ES-I3 (cell line): ENCODE measurements at regions not wholly inside any gene's neighbourhood (a gene's known extent, or its start where the extent isn't known, plus 50 kb on each side); places are given as distances from the start of the nearest gene placed in this dataset.

ENCODE experiments used
- H3K36me3 ChIP-seq: 2 replicates; pipeline ENCODE4 v1.6.1; 2013; ENCODE audit warnings: mild to moderate bottlenecking, low read length, control low read depth, moderate library complexity; ENCODE audit not compliant: insufficient read depth
- H3K4me1 ChIP-seq: 2 replicates; pipeline ENCODE4 v1.6.1; 2013; ENCODE audit warnings: mild to moderate bottlenecking, control low read depth, low read length; ENCODE audit not compliant: insufficient read depth
- H3K9ac ChIP-seq: 2 replicates; pipeline ENCODE4 v1.6.1; 2013; ENCODE audit warnings: low read depth, mild to moderate bottlenecking, low read length, moderate library complexity
- H3K9me3 ChIP-seq: 2 replicates; pipeline ENCODE4 v1.6.1; 2013; ENCODE audit warnings: mild to moderate bottlenecking, low read length, moderate library complexity; ENCODE audit not compliant: control insufficient read depth, insufficient read depth

DNA sequence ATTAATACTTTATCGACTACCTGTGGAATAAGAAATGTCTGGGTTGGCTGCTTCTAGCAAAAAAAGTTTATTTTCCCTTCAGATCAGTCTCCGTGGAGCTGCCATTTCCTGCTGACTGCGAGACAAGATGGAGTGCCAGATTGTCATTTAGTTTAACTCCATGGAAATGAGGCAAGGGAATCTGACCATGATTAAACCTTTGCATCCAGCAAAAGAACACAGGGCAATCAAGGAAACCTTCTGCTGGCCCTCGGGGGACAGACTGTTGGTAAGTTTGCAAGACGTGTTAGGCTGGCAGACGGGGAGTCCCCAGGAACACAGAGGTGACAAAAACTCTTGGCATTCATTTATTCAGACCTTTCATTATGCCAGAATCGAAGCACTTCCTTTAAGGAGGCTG lies 52.2 kb upstream of the SPACA1 start:
- Histone ChIP-seq H3K9me3 (no peaks in the 10 kb centered on the region), H3K4me1 (peaks cover 2% of the 10 kb centered on the region; the same call in 1 of the 2 replicates), H3K9ac (no peak overlapping the region), H3K36me3 (no peaks in the 10 kb centered on the region)

DNA sequence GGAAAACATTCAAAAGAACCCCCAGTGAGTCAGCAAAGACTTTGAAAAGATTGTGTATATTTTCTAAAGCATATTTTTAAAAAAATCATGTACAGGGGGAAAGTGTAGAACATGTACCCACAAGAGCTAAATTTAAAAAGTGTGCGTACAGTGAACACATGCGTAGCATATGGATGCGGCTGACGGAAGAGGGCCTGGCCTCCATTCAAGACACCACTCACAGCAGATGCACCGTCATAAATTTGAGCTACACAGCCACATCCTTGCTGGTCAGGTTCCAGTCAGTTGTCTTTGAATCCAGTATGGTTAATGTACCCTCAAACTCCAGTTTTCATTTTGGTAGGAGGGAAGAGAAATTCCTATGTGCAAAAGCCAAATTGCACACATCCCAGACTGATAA lies 54.3 kb upstream of the SPACA1 start:
- peaks cover 2% of the 10 kb centered on the region; the same call in 1 of the 2 replicates for H3K4me1 ChIP-seq
- H3K36me3 ChIP-seq: no peaks in the 10 kb centered on the region
- no peak overlapping the region for H3K9ac ChIP-seq
- H3K9me3 ChIP-seq: no peaks in the 10 kb centered on the region

DNA sequence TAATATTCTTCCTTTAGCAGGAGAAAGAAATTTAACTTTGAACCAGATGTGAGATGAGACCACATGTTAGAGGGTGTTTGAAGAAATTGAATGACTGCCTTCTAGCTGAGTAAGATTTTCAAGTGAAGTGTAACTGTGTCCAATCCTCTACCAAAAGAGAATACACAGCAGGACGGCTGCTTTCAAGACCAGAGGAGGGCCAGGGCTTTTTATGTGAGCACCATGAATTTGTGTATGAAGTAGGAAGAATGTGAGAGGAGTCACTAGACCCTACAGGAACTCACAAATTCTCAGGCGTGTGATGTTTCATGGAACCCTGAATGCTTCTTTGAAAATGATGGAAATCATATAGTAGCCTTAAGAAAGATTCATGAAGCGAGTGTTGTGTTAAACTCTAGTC lies 56.8 kb upstream of the SPACA1 start:
- Histone ChIP-seq H3K36me3 (no peaks in the 10 kb centered on the region), H3K9me3 (no peaks in the 10 kb centered on the region), H3K4me1 (peaks cover 2% of the 10 kb centered on the region; the same call in 1 of the 2 replicates), H3K9ac (no peak overlapping the region)

DNA sequence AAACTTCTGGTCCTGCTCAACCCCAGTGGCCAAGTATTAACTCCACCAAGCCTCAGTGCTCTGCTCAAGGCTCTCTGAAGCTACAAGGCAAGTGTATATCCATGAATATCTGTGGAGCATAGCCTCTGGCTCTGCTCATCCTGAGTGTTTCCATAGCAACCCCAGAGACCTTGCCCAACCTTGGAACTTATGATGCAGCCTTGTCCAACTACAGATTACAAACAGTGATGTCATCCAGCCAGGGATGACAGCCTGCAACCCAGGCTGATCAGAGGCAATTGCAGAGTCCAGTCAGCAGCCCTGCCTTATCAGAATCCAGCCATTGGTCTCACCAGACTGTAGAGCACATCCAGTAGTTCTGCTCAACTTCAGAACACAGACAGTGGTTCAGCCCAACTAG lies 65.5 kb upstream of the SPACA1 start:
- H3K36me3 ChIP-seq: no peaks in the 10 kb centered on the region
- no peak overlapping the region for H3K9ac ChIP-seq
- no peaks in the 10 kb centered on the region for H3K9me3 ChIP-seq
- H3K4me1 ChIP-seq: no peaks in the 10 kb centered on the region

DNA sequence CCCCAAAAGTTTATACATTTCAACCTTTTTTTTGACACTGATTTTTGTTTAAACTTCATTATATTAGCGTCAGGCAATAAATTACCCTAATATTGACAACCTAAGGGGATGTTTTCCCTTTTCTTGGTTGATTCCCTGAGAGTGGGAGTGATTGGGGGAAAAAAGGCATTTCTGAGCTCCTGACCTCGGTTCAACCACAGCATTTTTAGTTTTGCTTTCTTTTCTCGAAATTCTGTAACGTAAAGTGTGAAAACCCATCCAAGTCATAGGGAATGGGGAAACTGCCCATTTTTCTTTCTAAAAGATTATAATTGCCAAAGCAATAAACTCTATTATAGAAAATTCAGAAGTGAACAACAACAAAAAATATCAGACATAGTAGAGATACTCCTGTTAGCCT lies 67.9 kb upstream of the SPACA1 start:
- H3K4me1 ChIP-seq: no peaks in the 10 kb centered on the region
- H3K36me3 ChIP-seq: no peaks in the 10 kb centered on the region
- no peak overlapping the region for H3K9ac ChIP-seq
- H3K9me3 ChIP-seq: no peaks in the 10 kb centered on the region

DNA sequence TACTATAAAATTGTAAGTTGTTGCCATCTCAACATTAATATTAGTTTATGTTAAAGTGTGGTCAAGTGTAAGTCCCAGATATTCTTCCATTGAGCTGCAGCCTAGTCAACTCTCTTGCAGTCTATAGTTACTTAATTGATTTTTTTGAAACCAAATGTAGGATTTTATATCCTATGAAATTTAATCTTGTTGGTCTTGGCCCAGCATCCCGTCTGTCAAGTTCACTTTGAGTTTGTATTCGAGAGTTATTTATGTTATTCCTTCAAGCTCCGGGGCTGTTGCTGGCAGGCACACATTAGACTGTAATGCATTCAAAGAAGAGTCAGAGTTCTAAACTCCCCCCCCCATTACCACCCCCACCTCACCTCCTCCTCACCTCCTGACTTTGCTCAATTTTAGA lies 71.0 kb upstream of the SPACA1 start:
- no peaks in the 10 kb centered on the region for H3K4me1 ChIP-seq
- H3K9ac ChIP-seq: no peak overlapping the region
- no peaks in the 10 kb centered on the region for H3K36me3 ChIP-seq
- H3K9me3 ChIP-seq: no peaks in the 10 kb centered on the region

DNA sequence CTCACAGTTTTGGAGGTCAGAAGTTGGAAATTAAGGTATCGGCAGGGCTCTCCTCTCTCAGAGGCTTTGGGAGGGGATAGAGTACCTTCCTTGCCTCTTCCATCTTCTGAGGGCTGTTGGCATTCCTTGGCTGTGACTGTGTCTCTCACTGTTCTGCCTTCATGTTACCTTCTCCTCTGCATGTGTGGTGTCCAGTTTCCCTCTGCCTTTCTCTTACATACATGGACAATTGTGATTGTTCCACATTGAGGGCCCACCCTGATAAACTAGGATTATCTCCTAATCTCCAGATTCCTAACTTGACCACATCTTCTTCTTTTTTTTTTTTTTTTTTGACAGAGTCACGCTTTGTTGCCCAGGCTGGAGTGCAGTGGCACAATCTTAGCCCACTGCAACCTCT lies 72.1 kb upstream of the SPACA1 start:
- H3K9me3 ChIP-seq: no peaks in the 10 kb centered on the region
- no peaks in the 10 kb centered on the region for H3K4me1 ChIP-seq
- H3K9ac ChIP-seq: no peak overlapping the region
- no peaks in the 10 kb centered on the region for H3K36me3 ChIP-seq

DNA sequence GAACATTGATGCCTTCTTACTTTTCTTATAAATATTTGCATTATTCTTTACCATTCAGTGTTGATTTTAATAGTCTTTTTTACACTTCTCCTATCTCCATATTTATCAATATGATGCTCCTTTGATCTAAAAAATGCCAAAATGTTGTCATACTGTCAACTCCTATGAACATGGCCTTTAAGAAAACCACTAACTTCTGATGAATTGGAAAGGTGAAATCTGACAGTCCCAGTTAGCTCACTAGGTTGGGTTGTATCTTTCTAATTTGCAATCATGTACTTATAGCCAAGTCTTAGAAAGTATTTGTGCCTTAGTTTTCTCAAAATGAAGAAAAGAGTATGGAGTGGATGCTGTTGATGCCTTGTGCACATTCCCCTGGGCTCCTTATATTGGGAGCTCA lies 75.4 kb upstream of the SPACA1 start:
- Histone ChIP-seq H3K9me3 (no peaks in the 10 kb centered on the region), H3K9ac (no peak overlapping the region), H3K4me1 (peaks cover 6% of the 10 kb centered on the region; the same call in 1 of the 2 replicates), H3K36me3 (no peaks in the 10 kb centered on the region)

DNA sequence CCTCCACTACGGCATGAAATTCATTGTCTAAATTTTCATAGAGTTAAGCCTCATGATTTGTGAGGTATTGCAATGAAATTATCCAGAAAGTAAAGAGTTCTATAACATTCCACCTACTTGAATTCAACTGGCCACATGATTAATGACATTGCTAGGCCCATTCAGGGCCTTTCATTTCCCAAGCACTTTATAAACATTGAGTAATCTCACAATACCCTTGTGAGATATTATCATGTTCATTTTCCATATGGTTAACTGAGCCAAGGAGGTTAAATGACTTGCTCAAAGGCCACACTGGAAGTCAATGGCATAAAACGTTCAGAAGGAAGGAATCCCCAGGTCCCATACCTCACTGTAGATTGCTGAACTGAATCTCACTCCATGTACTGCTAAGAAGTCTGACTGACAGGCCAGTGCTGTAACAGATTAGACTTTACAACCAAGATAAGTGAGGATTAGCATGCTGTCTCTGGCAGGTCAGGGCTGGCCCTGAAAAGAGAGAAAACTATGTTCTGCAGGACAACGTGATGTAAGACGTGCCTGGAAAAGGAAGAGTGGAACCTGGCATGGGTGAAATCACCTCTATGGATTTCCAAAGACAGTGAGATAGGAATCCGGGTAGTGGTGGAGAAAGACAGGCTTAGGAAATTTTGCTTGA lies 75.9 kb upstream of the SPACA1 start:
- Histone ChIP-seq H3K9ac (no peak overlapping the region), H3K4me1 (peaks cover 6% of the 10 kb centered on the region; the same call in 1 of the 2 replicates), H3K36me3 (no peaks in the 10 kb centered on the region), H3K9me3 (no peaks in the 10 kb centered on the region)

DNA sequence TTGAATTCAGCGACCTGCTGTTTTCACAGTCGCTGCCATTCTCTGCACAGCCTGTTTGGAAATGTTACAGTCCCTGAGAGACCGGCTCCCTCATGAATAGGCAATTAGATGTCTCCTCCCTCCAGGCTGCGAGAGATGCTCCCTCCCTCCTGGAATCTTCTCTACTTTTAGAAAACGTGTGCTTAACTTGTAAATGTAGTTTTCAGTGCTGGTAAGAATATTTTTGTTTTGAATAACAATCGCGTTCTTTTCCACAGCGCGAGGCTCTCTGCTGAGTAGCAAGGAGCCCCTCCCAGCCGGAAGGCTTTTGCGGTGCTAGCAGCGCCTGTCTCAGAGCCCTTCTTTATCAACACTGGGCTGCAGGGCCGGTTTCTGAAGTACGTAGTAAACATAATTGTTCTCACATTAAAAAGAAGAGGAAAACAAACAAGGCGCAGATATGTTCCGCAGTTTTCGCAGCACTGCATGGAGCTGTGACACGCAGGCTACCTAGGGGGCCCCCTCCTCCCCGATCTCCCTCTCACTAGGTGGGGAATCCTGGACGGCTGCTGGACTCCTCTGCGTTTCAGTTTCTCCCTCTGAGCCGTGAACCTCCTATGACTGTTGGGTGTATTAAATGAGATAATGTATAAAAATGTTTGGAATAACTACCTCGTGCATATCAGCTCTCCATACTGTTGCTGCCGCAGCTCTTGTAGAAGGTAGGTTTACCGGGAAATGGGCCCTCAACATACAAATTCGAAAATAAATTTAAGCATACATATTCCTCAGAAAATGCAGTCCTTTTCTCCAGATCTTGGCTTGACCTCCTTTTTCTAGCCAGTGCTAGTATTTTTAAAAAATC lies 79.0 kb upstream of the SPACA1 start:
- H3K4me1 ChIP-seq: peaks cover 6% of the 10 kb centered on the region; the same call in 1 of the 2 replicates
- peak overlapping the region; percentile 78 for H3K9ac ChIP-seq
- H3K9me3 ChIP-seq: no peaks in the 10 kb centered on the region
- H3K36me3 ChIP-seq: no peaks in the 10 kb centered on the region

DNA sequence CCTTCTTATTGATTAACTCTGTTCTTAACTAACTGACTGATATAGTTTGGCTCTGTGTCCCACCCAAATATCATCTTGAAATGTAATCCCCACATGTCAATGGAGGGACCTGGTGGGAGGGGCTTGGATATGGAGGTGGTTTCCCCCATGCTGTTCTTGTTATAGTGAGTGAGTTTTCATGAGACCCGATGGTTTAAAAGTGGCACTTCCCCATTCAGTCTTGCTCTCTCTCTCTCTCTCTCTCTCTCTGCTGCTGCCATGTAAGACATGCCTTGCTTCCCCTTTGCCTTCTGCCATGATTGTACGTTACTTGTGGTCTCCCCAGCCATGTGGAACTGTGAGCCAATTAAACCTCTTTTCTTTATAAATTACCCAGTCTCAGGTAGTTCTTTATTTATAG lies 81.8 kb upstream of the SPACA1 start:
- Histone ChIP-seq H3K9ac (no peak overlapping the region), H3K4me1 (peaks cover 6% of the 10 kb centered on the region; the same call in 1 of the 2 replicates), H3K9me3 (no peaks in the 10 kb centered on the region), H3K36me3 (no peaks in the 10 kb centered on the region)

DNA sequence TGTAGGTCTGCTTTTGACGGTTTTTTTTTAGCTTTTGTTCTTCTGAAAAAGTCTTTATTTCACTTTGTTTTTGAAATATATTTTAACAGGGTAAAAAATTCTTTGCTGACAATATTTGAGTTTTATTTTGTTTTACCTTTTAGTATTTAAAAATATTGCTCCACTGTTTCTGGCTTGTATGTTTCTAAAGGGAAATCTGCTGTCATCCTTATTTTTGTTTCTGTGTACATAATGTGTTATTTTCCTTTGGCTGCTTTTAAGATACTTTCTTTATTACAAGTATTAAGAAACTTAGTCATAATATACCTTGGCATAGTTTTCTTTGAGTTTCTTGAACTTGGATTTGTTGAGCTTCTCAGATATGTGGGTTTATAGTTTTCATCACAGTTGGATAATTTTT lies 88.6 kb upstream of the SPACA1 start:
- H3K4me1 ChIP-seq: no peaks in the 10 kb centered on the region
- H3K9me3 ChIP-seq: no peaks in the 10 kb centered on the region
- no peak overlapping the region for H3K9ac ChIP-seq
- H3K36me3 ChIP-seq: no peaks in the 10 kb centered on the region

DNA sequence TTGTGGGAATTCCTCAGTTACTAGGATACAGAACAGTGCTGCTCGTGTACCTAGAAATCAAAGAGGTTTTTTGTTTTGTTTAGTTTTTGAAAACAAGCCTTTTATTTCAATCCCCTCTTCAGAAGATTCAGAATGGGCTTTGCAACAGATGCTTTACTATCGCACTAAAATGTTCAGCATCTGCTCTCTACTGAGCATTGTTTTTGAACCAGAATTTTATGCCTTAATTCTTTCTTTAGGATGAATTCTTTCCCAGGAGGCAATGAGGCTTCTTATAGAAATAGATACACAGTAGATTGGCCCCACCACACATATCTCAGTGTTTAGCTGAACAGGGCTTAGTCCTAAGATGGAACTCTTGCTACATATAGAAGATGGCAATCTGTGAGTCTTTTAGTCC lies 95.9 kb upstream of the SPACA1 start:
- H3K9me3 ChIP-seq: no peaks in the 10 kb centered on the region
- H3K4me1 ChIP-seq: no peaks in the 10 kb centered on the region
- no peak overlapping the region for H3K9ac ChIP-seq
- no peaks in the 10 kb centered on the region for H3K36me3 ChIP-seq

DNA sequence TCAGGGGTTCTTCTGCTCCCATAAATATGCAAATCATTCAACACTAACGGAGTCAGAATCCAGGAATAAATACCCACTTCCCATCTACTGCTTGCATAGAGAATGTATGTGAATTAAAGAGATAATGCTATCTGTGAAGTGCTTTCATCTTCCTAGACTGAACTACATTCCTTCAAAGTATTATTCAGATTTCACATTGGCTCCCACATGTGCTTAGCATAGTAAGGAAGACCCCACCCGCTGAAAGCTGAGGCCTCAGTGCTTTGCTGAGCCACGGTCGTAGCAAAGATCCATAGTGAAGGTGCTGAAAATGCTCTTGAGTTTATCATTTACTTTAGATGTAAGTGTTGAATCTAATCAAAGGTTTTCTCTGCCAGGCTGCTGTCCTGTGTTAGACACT lies 97.0 kb upstream of the SPACA1 start:
- no peaks in the 10 kb centered on the region for H3K9me3 ChIP-seq
- H3K9ac ChIP-seq: no peak overlapping the region
- no peaks in the 10 kb centered on the region for H3K4me1 ChIP-seq

DNA sequence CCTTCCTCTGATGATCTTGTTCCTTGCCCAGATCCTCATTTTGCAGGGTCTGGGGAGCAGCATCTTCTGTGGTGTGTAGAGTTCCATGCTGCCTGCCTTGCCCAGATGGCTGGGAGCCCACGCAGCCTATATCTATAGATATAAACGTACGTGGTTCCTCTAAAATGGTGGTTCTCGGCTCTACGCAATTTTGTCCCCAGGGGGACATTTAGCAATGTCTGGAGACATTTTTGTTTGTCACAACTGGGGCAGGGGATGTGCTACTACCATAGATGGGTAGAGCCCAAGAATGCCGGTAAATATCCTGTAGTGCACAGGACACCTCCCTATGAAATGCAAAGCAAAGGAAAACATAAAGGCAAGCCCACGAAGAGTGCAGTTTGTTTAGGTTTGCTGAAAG lies 98.4 kb upstream of the SPACA1 start:
- H3K4me1 ChIP-seq: no peaks in the 10 kb centered on the region; the same call in 1 of the 2 replicates
- no peaks in the 10 kb centered on the region for H3K9me3 ChIP-seq
- H3K9ac ChIP-seq: no peak overlapping the region
- no peaks in the 10 kb centered on the region for H3K36me3 ChIP-seq

More for the DNA sequence above, 97.0 kb upstream of the SPACA1 start:
- no peaks in the 10 kb centered on the region for H3K36me3 ChIP-seq
